OCI-LY1 (cell line): ENCODE measurements at regions not wholly inside any gene's neighbourhood (a gene's known extent, or its start where the extent isn't known, plus 50 kb on each side); places are given as distances from the start of the nearest gene placed in this dataset.

Experiments used
- H2AFZ ChIP-seq: fragments of 200-600 bp; sonication (generic), shearing (Covaris generic); 2 replicates; pipeline ENCODE4 v1.6.0; 2014; ENCODE audit warnings: antibody characterized with exemption, mild to moderate bottlenecking, low read length
- H3F3A ChIP-seq: fragments of 200-600 bp; sonication (generic), shearing (Covaris generic); 2 replicates; pipeline ENCODE4 v1.6.0; 2014; ENCODE audit warnings: mild to moderate bottlenecking, antibody characterized with exemption, low read length, moderate library complexity; ENCODE audit not compliant: insufficient read depth
- H3K27ac ChIP-seq: fragments of 200-600 bp; sonication (generic); 2 replicates; pipeline ENCODE4 v1.5.1; 2014; ENCODE audit warnings: low read length, mixed run types, mild to moderate bottlenecking, low read depth; ENCODE audit not compliant: poor library complexity, severe bottlenecking
- H3K27me3 ChIP-seq: fragments of 200-600 bp; sonication (generic); 2 replicates; pipeline ENCODE4 v1.6.0; 2014; ENCODE audit warnings: antibody characterized with exemption, mild to moderate bottlenecking, low read length, moderate library complexity; ENCODE audit not compliant: insufficient read depth
- H3K36me3 ChIP-seq: fragments of 200-600 bp; sonication (generic); 2 replicates; pipeline ENCODE4 v1.6.1; 2014; ENCODE audit warnings: mild to moderate bottlenecking, antibody characterized with exemption, low read length, moderate library complexity, mixed read lengths; ENCODE audit not compliant: insufficient read depth
- H3K4me1 ChIP-seq: fragments of 200-600 bp; sonication (generic); 2 replicates; pipeline ENCODE4 v1.5.1; 2014; ENCODE audit warnings: mild to moderate bottlenecking, low read length, moderate library complexity; ENCODE audit not compliant: insufficient read depth, severe bottlenecking
- H3K4me2 ChIP-seq: fragments of 200-600 bp; sonication (generic), shearing (Covaris generic); 2 replicates; pipeline ENCODE4 v1.6.1; 2014; ENCODE audit warnings: low read length
- H3K4me3 ChIP-seq: fragments of 200-600 bp; sonication (generic); 2 replicates; pipeline ENCODE4 v1.5.1; 2014; ENCODE audit warnings: low read length, low read depth, mild to moderate bottlenecking, mixed read lengths; ENCODE audit not compliant: poor library complexity, severe bottlenecking
- H3K79me2 ChIP-seq: fragments of 200-600 bp; shearing (Covaris generic); 2 replicates; pipeline ENCODE4 v1.6.1; 2016; ENCODE audit warnings: mixed run types, low read length, mixed read lengths; ENCODE audit not compliant: insufficient read depth
- H3K9ac ChIP-seq: fragments of 200-600 bp; sonication (generic), shearing (Covaris generic); 2 replicates; pipeline ENCODE4 v1.6.1; 2014; ENCODE audit warnings: mild to moderate bottlenecking, low read length, mixed read lengths
- H3K9me2 ChIP-seq: fragments of 200-600 bp; sonication (generic), shearing (Covaris generic); 2 replicates; pipeline ENCODE4 v1.6.1; 2014; ENCODE audit warnings: low read depth, mild to moderate bottlenecking, low read length, mixed read lengths
- H3K9me3 ChIP-seq: fragments of 200-600 bp; shearing (Covaris generic); 2 replicates; pipeline ENCODE4 v1.6.1; 2014; ENCODE audit warnings: low read length, mixed read lengths
- H4K20me1 ChIP-seq: fragments of 200-600 bp; sonication (generic), shearing (Covaris generic); 2 replicates; pipeline ENCODE4 v1.6.0; 2016; ENCODE audit warnings: mild to moderate bottlenecking, low read length; ENCODE audit not compliant: insufficient read depth
- EZH2 ChIP-seq: fragments of 200-600 bp; sonication (generic), shearing (Covaris generic); IDR thresholded peaks from 2 replicates; pipeline ENCODE4 v1.8.0; 2017; ENCODE audit warnings: borderline replicate concordance, mixed run types, mild to moderate bottlenecking, antibody characterized with exemption, low read length, moderate library complexity, mixed read lengths
- TF ChIP-seq, protein P1 (sequence below): fragments of 200-600 bp; sonication (generic), shearing (Covaris generic); IDR thresholded peaks from 2 replicates; pipeline ENCODE4 v1.5.1; 2017; ENCODE audit warnings: mild to moderate bottlenecking, antibody characterized with exemption, low read length, moderate library complexity, mixed read lengths

- Histone ChIP-seq H4K20me1 (no peaks in the 10 kb centered on the region), H3K27ac (no peak overlapping the region), H3K4me3 (no peak overlapping the region), H3K9me3 (no peaks in the 10 kb centered on the region), H3K4me1 (no peaks in the 10 kb centered on the region), H3K9me2 (no peaks in the 10 kb centered on the region), H3K27me3 (no peaks in the 10 kb centered on the region), H3K9ac (no peak overlapping the region), H3K4me2 (no peak overlapping the region), H2AFZ (no peak overlapping the region), H3K79me2 (no peaks in the 10 kb centered on the region), H3F3A (no peaks in the 10 kb centered on the region), H3K36me3 (no peaks in the 10 kb centered on the region)
- TF ChIP-seq, protein P1, sequence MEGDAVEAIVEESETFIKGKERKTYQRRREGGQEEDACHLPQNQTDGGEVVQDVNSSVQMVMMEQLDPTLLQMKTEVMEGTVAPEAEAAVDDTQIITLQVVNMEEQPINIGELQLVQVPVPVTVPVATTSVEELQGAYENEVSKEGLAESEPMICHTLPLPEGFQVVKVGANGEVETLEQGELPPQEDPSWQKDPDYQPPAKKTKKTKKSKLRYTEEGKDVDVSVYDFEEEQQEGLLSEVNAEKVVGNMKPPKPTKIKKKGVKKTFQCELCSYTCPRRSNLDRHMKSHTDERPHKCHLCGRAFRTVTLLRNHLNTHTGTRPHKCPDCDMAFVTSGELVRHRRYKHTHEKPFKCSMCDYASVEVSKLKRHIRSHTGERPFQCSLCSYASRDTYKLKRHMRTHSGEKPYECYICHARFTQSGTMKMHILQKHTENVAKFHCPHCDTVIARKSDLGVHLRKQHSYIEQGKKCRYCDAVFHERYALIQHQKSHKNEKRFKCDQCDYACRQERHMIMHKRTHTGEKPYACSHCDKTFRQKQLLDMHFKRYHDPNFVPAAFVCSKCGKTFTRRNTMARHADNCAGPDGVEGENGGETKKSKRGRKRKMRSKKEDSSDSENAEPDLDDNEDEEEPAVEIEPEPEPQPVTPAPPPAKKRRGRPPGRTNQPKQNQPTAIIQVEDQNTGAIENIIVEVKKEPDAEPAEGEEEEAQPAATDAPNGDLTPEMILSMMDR = no peak
- no peak for TF ChIP-seq EZH2
Observed at GRCh38 chr18:72114801-72115594, 429.1 kb downstream of the CBLN2 start.

DNA sequence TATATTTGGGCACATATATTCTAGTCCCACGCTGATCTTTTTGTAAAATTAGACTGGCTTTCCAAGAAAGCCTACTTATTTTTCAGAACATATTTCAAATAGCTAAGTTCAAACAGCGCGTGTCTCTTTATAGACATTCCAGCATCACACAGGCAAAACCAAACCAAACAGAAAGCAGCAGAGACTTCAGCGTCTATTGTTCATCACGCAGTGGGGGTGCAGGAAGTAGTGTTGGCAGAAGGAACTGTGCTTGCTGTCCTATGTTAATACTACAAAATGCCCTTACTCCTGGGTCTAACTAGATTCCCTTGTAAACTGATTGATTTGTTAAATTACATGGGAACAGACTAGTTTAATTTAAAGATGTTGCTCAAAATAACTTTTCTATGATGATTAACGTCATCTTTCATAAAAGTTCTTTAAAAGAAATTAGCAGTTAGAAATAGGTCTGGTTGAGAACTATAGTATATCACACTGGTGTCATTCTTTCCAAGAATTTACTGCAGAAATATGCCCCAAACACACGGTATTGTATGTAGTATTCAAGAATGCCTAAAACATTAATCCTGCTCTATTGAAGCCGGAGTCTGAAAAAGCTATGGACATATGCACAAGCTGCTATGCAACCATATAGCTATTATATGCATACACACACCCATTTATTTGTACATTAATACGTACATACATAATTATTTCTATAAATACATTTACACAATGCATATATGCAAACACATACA is 436.3 kb downstream of the CBLN2 start:
- H3K4me1 ChIP-seq = no peaks in the 10 kb centered on the region
- no peaks in the 10 kb centered on the region for H3K79me2 ChIP-seq
- no peaks in the 10 kb centered on the region for H4K20me1 ChIP-seq
- no peaks in the 10 kb centered on the region for H3K36me3 ChIP-seq
- H3K9ac ChIP-seq = no peak overlapping the region
- no peaks in the 10 kb centered on the region for H3K27me3 ChIP-seq
- H3K9me2 ChIP-seq = no peaks in the 10 kb centered on the region
- H3K4me2 ChIP-seq = no peak overlapping the region
- no peak overlapping the region for H3K27ac ChIP-seq
- no peaks in the 10 kb centered on the region for H3F3A ChIP-seq
- no peak overlapping the region for H2AFZ ChIP-seq
- no peaks in the 10 kb centered on the region for H3K9me3 ChIP-seq
- no peak overlapping the region for H3K4me3 ChIP-seq
- TF ChIP-seq, protein P1 = no peak
- TF ChIP-seq EZH2 = no peak

DNA sequence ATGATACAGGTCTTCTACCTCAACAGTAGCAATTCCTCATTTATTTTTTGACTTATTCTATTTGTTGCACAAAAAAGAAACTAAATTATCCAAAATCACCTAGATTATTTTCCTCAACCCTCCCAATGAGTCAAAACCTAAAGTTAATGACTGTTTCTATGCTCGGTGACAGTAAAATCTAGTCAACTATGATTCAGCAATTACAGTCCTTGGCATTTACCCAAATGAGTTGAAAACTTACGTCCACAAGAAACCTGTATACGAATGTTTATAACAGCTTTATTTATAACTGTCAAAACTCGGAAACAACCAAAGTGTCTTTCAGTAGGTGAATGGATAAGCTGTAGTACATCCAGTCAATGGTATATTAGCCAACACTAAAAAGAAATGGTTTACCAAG is 439.3 kb downstream of the CBLN2 start:
- no peaks in the 10 kb centered on the region for H3K36me3 ChIP-seq
- no peak overlapping the region for H3K9ac ChIP-seq
- H3K4me3 ChIP-seq = no peak overlapping the region
- H3K4me1 ChIP-seq = no peaks in the 10 kb centered on the region
- no peaks in the 10 kb centered on the region for H3K9me2 ChIP-seq
- no peaks in the 10 kb centered on the region for H3K79me2 ChIP-seq
- no peak overlapping the region for H3K27ac ChIP-seq
- H3F3A ChIP-seq = no peaks in the 10 kb centered on the region
- no peaks in the 10 kb centered on the region for H3K27me3 ChIP-seq
- TF ChIP-seq EZH2 = no peak
- TF ChIP-seq, protein P1 = no peak
- H2AFZ ChIP-seq = no peak overlapping the region
- H3K9me3 ChIP-seq = no peaks in the 10 kb centered on the region
- H3K4me2 ChIP-seq = no peak overlapping the region
- no peaks in the 10 kb centered on the region for H4K20me1 ChIP-seq
